Thyroid gland (tissue), 4 donors: ENCODE measurements at regions not wholly inside any gene's neighbourhood (a gene's known extent, or its start where the extent isn't known, plus 50 kb on each side); places are given as distances from the start of the nearest gene placed in this dataset.

Experiments used
- DNase-seq, 2 donors: peaks; one replicate each; pipeline ENCODE4 v3.0.0-alpha.2; 2019
- H3K27ac ChIP-seq, 3 donors: fragments of 200-600 bp; sonication (generic); 1 replicate in 2 of 3; 2 replicates in 1 of 3; pipeline ENCODE4 v1.5.1; 2016 to 2019; ENCODE audit warnings: mild to moderate bottlenecking in 1 of 3, moderate library complexity in 1 of 3
- H3K27me3 ChIP-seq: fragments of 200-600 bp; sonication (generic); one replicate; pipeline ENCODE4 v1.5.1; 2019
- H3K36me3 ChIP-seq, 2 donors: fragments of 200-600 bp; sonication (generic); one replicate each; pipeline ENCODE4 v1.5.1; 2016 to 2019
- H3K4me1 ChIP-seq, 2 donors: fragments of 200-600 bp; sonication (generic); one replicate each; pipeline ENCODE4 v1.5.1; 2017 to 2019
- H3K4me3 ChIP-seq, 3 donors: fragments of 200-600 bp; sonication (generic); replicated peaks in 1 of 3; 1 replicate in 2 of 3; 2 replicates in 1 of 3; pipeline ENCODE4 v1.5.1; 2016; ENCODE audit warnings: mild to moderate bottlenecking in 1 of 3
- H3K9me3 ChIP-seq: fragments of 200-600 bp; sonication (generic); one replicate; pipeline ENCODE4 v1.5.1; 2017
- POLR2A ChIP-seq, 2 donors: fragments of 450-650 bp; IDR thresholded peaks; one replicate each; pipeline ENCODE4 v1.6.1; 2017; ENCODE audit warnings: antibody characterized with exemption in 2 of 2, mild to moderate bottlenecking in 2 of 2, moderate library complexity in 1 of 2
- WGBS, 2 donors: methylation state at CpG; one replicate each; pipeline ENCODE4 v1.1.5; 2017; 5-methylcytosine and 5-hydroxymethylcytosine counted together
- intact Hi-C: fragments of 100-400 bp; cut with DNase I; formaldehyde crosslinking; loops from one replicate; pipeline ENCODE4 v1.15.1; 2023
- TF ChIP-seq, protein P1 (sequence below), 6 experiments: fragments of 200-600 bp in 3 of 6; fragments of 450-650 bp in 3 of 6; sonication (generic) in 3 of 6; IDR thresholded peaks; one replicate each; pipeline ENCODE4 v1.5.1; 2016 to 2019; ENCODE audit warnings: antibody characterized with exemption in 6 of 6, mild to moderate bottlenecking in 2 of 6, inconsistent platforms in 1 of 6, moderate library complexity in 1 of 6

DNA sequence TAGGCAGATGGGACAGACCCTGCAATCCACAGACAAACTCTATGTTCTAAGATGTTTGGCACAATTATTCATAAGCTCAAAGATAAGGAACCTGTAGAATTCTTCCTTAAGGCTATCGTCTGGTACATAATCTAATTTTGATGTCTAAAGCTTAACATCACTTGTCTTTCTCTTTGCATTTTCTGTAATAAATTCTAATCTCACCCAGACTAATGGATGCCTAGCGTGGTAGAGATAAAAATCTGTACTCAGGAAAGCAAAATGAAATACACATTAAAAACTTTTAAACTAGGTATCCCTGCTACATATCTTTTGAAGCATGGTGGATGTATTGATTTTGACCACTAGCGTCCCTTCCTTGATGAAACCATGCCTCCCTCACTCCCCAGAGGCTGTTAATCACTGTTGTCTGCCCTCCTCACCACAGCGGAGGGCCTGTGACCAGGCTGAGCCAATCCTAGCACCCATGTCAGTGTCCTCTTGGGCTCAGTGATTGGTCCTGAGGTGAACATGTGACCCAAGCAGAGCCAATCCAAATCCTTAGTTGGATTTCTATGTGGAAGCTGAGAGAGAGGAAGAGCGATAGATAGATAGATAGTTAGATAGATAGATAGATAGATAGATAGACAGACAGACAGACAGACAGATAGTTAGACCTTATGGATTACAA lies 82.2 kb upstream of the GRK3 start:
- H3K27ac ChIP-seq = peak overlapping the region in 1 of 3 donors; percentile 33
- intact Hi-C loops = no loop called here

DNA sequence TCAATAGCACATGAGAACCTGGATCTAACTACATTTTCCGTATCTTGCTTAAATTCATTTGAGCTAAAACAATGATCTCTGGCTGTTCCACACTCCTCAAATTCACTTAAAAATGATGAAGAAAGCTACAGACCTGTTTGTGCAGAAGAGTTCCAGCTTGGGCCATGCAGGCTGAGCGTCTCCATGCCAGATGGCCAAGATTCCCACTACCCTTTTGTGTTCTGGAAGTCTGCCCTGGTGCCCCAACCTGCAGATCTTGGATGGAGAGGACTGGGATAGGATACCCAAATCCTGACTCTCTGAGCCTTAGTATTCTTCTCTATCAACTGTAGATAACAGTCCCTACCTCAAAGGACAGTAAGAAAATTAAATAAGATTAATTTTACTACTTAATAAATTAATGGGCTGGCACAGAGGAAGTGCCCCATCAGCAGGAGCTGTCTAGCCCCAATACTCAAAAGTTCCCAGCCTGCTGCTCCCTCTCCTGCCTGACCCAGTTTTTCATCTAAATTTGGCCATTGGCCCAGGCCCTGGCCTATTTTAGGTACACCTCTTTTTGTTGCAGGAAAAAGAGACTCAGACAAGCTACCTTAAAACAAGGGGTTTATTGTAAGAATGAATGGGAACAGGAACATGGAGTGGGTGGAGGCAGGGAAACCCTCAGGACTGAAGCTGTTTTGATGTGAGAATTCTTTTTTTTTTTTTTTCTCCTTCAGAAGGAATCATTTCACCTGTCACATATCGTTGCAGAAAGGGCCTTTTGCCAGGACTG lies 81.4 kb upstream of the GRK3 start:
- Histone ChIP-seq H3K36me3 (no peaks in the 10 kb centered on the region), H3K9me3 (no peaks in the 10 kb centered on the region), H3K4me1 (peaks cover 26 to 27% of the 10 kb centered on the region in 2 donors), H3K27ac (peak overlapping the region in 2 of 3 donors; percentile 33 to 57), H3K27me3 (no peaks in the 10 kb centered on the region), H3K4me3 (no peak overlapping the region)
- TF ChIP-seq, protein P1, sequence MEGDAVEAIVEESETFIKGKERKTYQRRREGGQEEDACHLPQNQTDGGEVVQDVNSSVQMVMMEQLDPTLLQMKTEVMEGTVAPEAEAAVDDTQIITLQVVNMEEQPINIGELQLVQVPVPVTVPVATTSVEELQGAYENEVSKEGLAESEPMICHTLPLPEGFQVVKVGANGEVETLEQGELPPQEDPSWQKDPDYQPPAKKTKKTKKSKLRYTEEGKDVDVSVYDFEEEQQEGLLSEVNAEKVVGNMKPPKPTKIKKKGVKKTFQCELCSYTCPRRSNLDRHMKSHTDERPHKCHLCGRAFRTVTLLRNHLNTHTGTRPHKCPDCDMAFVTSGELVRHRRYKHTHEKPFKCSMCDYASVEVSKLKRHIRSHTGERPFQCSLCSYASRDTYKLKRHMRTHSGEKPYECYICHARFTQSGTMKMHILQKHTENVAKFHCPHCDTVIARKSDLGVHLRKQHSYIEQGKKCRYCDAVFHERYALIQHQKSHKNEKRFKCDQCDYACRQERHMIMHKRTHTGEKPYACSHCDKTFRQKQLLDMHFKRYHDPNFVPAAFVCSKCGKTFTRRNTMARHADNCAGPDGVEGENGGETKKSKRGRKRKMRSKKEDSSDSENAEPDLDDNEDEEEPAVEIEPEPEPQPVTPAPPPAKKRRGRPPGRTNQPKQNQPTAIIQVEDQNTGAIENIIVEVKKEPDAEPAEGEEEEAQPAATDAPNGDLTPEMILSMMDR (IDR thresholded peaks at IDR 0.05) = no peak
- TF ChIP-seq POLR2A (IDR thresholded peaks at IDR 0.05) = no peak
- intact Hi-C loops = no loop called here
- WGBS, 2 donors = 36 to 39% methylated on average over 3 of the region's 3 CpGs
- peak; percentile 78 to 81 for DNase-seq

More for the DNA sequence above, 82.2 kb upstream of the GRK3 start:
- peaks cover 22 to 23% of the 10 kb centered on the region in 2 donors for H3K4me1 ChIP-seq
- no peak for TF ChIP-seq POLR2A (IDR thresholded peaks at IDR 0.05)
- TF ChIP-seq, protein P1 (IDR thresholded peaks at IDR 0.05) = no peak
- H3K27me3 ChIP-seq = no peaks in the 10 kb centered on the region
- 92 to 96% methylated on average over 5 of the region's 5 CpGs for WGBS, 2 donors
- no peak overlapping the region for H3K4me3 ChIP-seq
- H3K36me3 ChIP-seq = no peaks in the 10 kb centered on the region
- no peaks in the 10 kb centered on the region for H3K9me3 ChIP-seq
- no peak for DNase-seq

DNA sequence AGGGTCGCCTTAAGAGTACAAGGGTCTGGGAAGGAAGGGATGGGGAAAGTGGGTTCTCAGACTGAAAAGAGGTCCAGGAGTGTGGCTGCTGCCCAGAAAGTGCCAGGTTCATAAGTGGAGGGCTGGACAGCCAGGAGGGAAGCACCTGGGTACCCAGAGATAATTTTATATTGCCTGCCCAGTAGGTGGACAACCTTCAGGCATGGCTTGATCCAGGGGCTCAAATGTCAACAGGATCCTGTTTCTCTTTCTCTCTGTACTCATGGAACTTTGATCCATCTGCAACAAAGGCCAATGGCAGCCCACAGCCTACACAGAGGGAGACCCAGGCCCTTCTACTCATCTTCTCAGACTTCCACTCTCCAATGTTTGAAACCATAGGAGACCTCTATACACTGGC lies 80.5 kb upstream of the GRK3 start:
- 80 to 91% methylated on average over 1 of the region's 1 CpG for WGBS, 2 donors

DNA sequence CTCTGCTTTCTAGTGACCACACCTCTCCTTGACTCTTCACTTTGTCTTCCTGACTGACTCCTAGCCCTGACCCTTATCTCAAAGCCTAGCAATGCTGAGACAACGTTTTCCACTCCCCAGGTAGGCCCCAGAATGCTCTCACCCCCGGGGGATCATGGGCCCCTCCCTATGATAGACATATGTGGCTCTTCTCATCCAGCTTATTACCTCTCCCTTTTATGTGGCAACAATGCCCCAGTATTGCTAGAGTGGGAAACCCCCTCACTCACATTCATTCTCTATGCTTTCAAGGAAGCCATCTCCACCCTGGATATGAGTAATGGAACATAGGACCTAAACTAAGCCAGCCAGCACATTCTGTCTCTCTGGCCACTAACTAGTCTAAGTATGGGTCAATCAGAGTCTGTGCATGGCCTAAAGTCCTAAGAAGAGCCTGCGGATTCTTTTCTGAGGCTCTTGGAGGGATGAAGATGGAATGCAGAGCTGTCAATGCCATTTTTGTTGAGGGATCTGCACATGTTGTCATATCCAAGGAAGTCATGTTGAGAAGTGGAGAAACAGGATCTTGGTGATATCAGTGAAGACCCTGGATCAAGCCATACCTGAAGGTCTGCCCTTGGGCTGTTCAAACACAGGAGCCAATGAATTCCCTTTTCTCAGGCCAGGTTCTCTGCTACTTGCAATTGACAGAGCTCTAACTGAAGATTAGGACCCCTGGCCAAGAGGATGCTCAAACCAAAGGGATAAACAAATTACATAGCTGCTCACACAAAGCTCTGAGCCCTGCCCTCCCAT lies 79.8 kb upstream of the GRK3 start:
- H3K4me3 ChIP-seq = no peak overlapping the region
- DNase-seq = no peak
- intact Hi-C loops = no loop called here
- TF ChIP-seq, protein P1 (IDR thresholded peaks at IDR 0.05) = no peak
- no peak for TF ChIP-seq POLR2A (IDR thresholded peaks at IDR 0.05)
- H3K27ac ChIP-seq = no peak overlapping the region
- H3K36me3 ChIP-seq = no peaks in the 10 kb centered on the region
- H3K27me3 ChIP-seq = no peaks in the 10 kb centered on the region
- 82 to 92% methylated on average over 3 of the region's 3 CpGs for WGBS, 2 donors
- no peaks in the 10 kb centered on the region for H3K9me3 ChIP-seq
- H3K4me1 ChIP-seq = peaks cover 33 to 39% of the 10 kb centered on the region in 2 donors

More for the DNA sequence above, 80.5 kb upstream of the GRK3 start:
- Histone ChIP-seq H3K27me3 (no peaks in the 10 kb centered on the region), H3K36me3 (no peaks in the 10 kb centered on the region), H3K4me1 (peaks cover 30 to 36% of the 10 kb centered on the region in 2 donors), H3K4me3 (no peak overlapping the region), H3K9me3 (no peaks in the 10 kb centered on the region), H3K27ac (peak overlapping the region in 2 of 3 donors; percentile 33 to 57)
- intact Hi-C loops = no loop called here
- TF ChIP-seq POLR2A (IDR thresholded peaks at IDR 0.05) = no peak
- TF ChIP-seq, protein P1 (IDR thresholded peaks at IDR 0.05) = no peak
- no peak for DNase-seq
